Right lobe of liver (tissue), 6 donors: ENCODE measurements at regions not wholly inside any gene's neighbourhood (a gene's known extent, or its start where the extent isn't known, plus 50 kb on each side); places are given as distances from the start of the nearest gene placed in this dataset.

Source experiments
- ATAC-seq, 4 donors: fragments of 200-7000 bp; cut with Tn5 transposase; one replicate each; pipeline ENCODE4 v1.9.1; 2020; ENCODE audit warnings: mild to moderate bottlenecking in 4 of 4, moderate library complexity in 4 of 4
- DNase-seq, 3 donors: peaks; one replicate each; pipeline ENCODE4 v3.0.0-alpha.2; 2020
- H3K27ac ChIP-seq, 3 donors: fragments of 200-600 bp; one replicate each; pipeline ENCODE4 v1.8.0; 2022
- H3K27me3 ChIP-seq, 2 donors: fragments of 200-600 bp; one replicate each; pipeline ENCODE4 v1.8.0; 2022
- H3K36me3 ChIP-seq, 4 donors: fragments of 200-600 bp; sonication (generic) in 1 of 4; one replicate each; pipeline versions ENCODE4 v1.5.1 to v1.8.0; 2017 to 2022; ENCODE audit warnings: control low read depth in 1 of 4
- H3K4me1 ChIP-seq, 4 donors: fragments of 200-600 bp; sonication (generic) in 1 of 4; one replicate each; pipeline versions ENCODE4 v1.5.1 to v1.8.0; 2017 to 2022; ENCODE audit warnings: control low read depth in 1 of 4
- H3K4me3 ChIP-seq, 3 donors: fragments of 200-600 bp; one replicate each; pipeline ENCODE4 v1.8.0; 2022
- H3K9me3 ChIP-seq, 4 donors: fragments of 200-600 bp; sonication (generic) in 1 of 4; one replicate each; pipeline versions ENCODE4 v1.5.1 to v1.8.0; 2017 to 2022; ENCODE audit warnings: control low read depth in 1 of 4
- CTCF ChIP-seq, 4 donors: fragments of 200-600 bp in 3 of 4; fragments of 450-650 bp in 1 of 4; IDR thresholded peaks; one replicate each; pipeline versions ENCODE4 v1.5.1 to v1.8.0; 2016 to 2022; ENCODE audit warnings: antibody characterized with exemption in 4 of 4, mild to moderate bottlenecking in 2 of 4
- POLR2A ChIP-seq: fragments of 450-650 bp; IDR thresholded peaks from one replicate; pipeline ENCODE4 v1.6.1; 2017; ENCODE audit warnings: antibody characterized with exemption, mild to moderate bottlenecking
- WGBS: methylation state at CpG from one replicate; pipeline ENCODE4 v1.1.6; 2018; ENCODE audit warnings: low coverage, low lambda C conversion rate; ENCODE audit not compliant: insufficient coverage; ENCODE audit errors: missing lambda C conversion rate; 5-methylcytosine and 5-hydroxymethylcytosine counted together
- intact Hi-C, 2 donors: fragments of 100-400 bp; cut with DNase I; formaldehyde crosslinking; loops; one replicate each; pipeline versions ENCODE4 v1.11.2 to v1.14.1; 2022
- donor health status: DM: no; HTN: yes; CAD: no.
- donor health status: DM: no; HTN: no; CAD: no.
- donor health status: DM: no; HTN: no; CAD: no.
- donor health status: DM: no; HTN: yes; CAD: no.
- donor health status: DM: no; HTN: yes; CAD: no.

GRCh38 chr1:30307182-30307581 is 416.2 kb downstream of the MATN1 start:
- WGBS, result 68% methylated on average over 4 of the region's 5 CpGs

GRCh38 chr1:30305519-30305918 is 417.9 kb downstream of the MATN1 start:
- H3K4me3 ChIP-seq, result no peak overlapping the region
- H3K9me3 ChIP-seq, result no peaks in the 10 kb centered on the region
- no peak for ATAC-seq
- DNase-seq, result peak in 1 of 3 donors; percentile 20
- H3K4me1 ChIP-seq, result no peaks in the 10 kb centered on the region
- no peaks in the 10 kb centered on the region for H3K36me3 ChIP-seq
- TF ChIP-seq CTCF (IDR thresholded peaks at IDR 0.05) (no peak), POLR2A (no peak)
- no peak overlapping the region for H3K27ac ChIP-seq
- WGBS, result 35% methylated on average over 2 of the region's 3 CpGs
- intact Hi-C loops, result no loop called here
- H3K27me3 ChIP-seq, result no peaks in the 10 kb centered on the region

More at GRCh38 chr1:30307182-30307581, 416.2 kb downstream of the MATN1 start:
- Histone ChIP-seq H3K27me3 (no peaks in the 10 kb centered on the region), H3K36me3 (no peaks in the 10 kb centered on the region), H3K9me3 (no peaks in the 10 kb centered on the region), H3K27ac (no peak overlapping the region), H3K4me3 (no peak overlapping the region), H3K4me1 (no peaks in the 10 kb centered on the region)
- ATAC-seq, result no peak
- no peak for TF ChIP-seq CTCF (IDR thresholded peaks at IDR 0.05)
- TF ChIP-seq POLR2A, result no peak
- intact Hi-C loops, result no loop called here
- DNase-seq, result no peak

GRCh38 chr1:30305061-30305460 is 418.3 kb downstream of the MATN1 start:
- DNase-seq, result no peak
- intact Hi-C loops, result no loop called here
- no peaks in the 10 kb centered on the region for H3K4me1 ChIP-seq

GRCh38 chr1:30304080-30304479 is 419.3 kb downstream of the MATN1 start:
- TF ChIP-seq CTCF (IDR thresholded peaks at IDR 0.05) (no peak), POLR2A (no peak)
- Histone ChIP-seq H3K27me3 (no peaks in the 10 kb centered on the region), H3K4me1 (no peaks in the 10 kb centered on the region), H3K9me3 (no peaks in the 10 kb centered on the region), H3K4me3 (no peak overlapping the region), H3K36me3 (no peaks in the 10 kb centered on the region), H3K27ac (no peak overlapping the region)
- intact Hi-C loops, result no loop called here
- no peak for DNase-seq
- no peak for ATAC-seq

More at GRCh38 chr1:30305061-30305460, 418.3 kb downstream of the MATN1 start:
- no peaks in the 10 kb centered on the region for H3K36me3 ChIP-seq
- WGBS, result 56% methylated on average over 4 of the region's 4 CpGs
- H3K9me3 ChIP-seq, result no peaks in the 10 kb centered on the region
- H3K27me3 ChIP-seq, result no peaks in the 10 kb centered on the region
- no peak overlapping the region for H3K27ac ChIP-seq
- no peak for ATAC-seq
- H3K4me3 ChIP-seq, result no peak overlapping the region
- TF ChIP-seq POLR2A (no peak), CTCF (IDR thresholded peaks at IDR 0.05) (no peak)

GRCh38 chr1:30303387-30303786 is 420.0 kb downstream of the MATN1 start:
- no peak overlapping the region for H3K27ac ChIP-seq
- no CpG with 5 or more reads among the region's 2 CpGs for WGBS
- DNase-seq (no peak), ATAC-seq (no peak)
- no peaks in the 10 kb centered on the region for H3K27me3 ChIP-seq
- no peak overlapping the region for H3K4me3 ChIP-seq
- TF ChIP-seq CTCF (IDR thresholded peaks at IDR 0.05) (no peak), POLR2A (no peak)
- intact Hi-C loops, result no loop called here
- no peaks in the 10 kb centered on the region for H3K4me1 ChIP-seq
- H3K36me3 ChIP-seq, result no peaks in the 10 kb centered on the region
- no peaks in the 10 kb centered on the region for H3K9me3 ChIP-seq
